ENCODE measurements at regions not wholly inside any gene's neighbourhood (a gene's known extent, or its start where the extent isn't known, plus 50 kb on each side); places are given as distances from the start of the nearest gene placed in this dataset.

- no peak overlapping the region for H3K4me3 ChIP-seq
- 67% methylated on average over 2 of the region's 2 CpGs for WGBS
- H3K9me3 ChIP-seq = no peaks in the 10 kb centered on the region
- DNase-seq (ENCODE audit: low spot score in 2 of 2) = no peak
- no peaks in the 10 kb centered on the region for H3K36me3 ChIP-seq
- H3K27me3 ChIP-seq = peaks cover 33% of the 10 kb centered on the region
- H3K4me1 ChIP-seq = no peaks in the 10 kb centered on the region
- TF ChIP-seq EP300 (IDR thresholded peaks at IDR 0.05) (no peak), POLR2AphosphoS5 (IDR thresholded peaks at IDR 0.05) (no peak), CTCF (IDR thresholded peaks at IDR 0.05) (no peak), POLR2A (IDR thresholded peaks at IDR 0.05) (no peak)
- no peak overlapping the region for H3K27ac ChIP-seq
These were observed 440.2 kb upstream of the CCL2 start for GRCh38 chr17:33814852-33815251.

- Histone ChIP-seq H3K4me1 (no peaks in the 10 kb centered on the region), H3K4me3 (no peak overlapping the region), H3K27ac (no peak overlapping the region), H3K36me3 (no peaks in the 10 kb centered on the region), H3K27me3 (peaks cover 33% of the 10 kb centered on the region), H3K9me3 (no peaks in the 10 kb centered on the region)
- WGBS = 60% methylated on average over 2 of the region's 2 CpGs
- no peak for TF ChIP-seq POLR2AphosphoS5 (IDR thresholded peaks at IDR 0.05)
- DNase-seq (ENCODE audit: low spot score in 2 of 2) = no peak
These were observed 439.0 kb upstream of the CCL2 start for GRCh38 chr17:33816036-33816435.

GRCh38 chr17:33816842-33817617 lies 438.1 kb upstream of the CCL2 start:
- no peak for DNase-seq (ENCODE audit: low spot score in 2 of 2)
- H3K4me3 ChIP-seq = no peak overlapping the region
- peaks cover 41% of the 10 kb centered on the region for H3K27me3 ChIP-seq
- H3K27ac ChIP-seq = no peak overlapping the region
- H3K9me3 ChIP-seq = no peaks in the 10 kb centered on the region
- 64% methylated on average over 5 of the region's 9 CpGs for WGBS
- no peaks in the 10 kb centered on the region for H3K36me3 ChIP-seq
- no peak for TF ChIP-seq POLR2A (IDR thresholded peaks at IDR 0.05)
- no peak for TF ChIP-seq POLR2AphosphoS5 (IDR thresholded peaks at IDR 0.05)
- TF ChIP-seq EP300 (IDR thresholded peaks at IDR 0.05) = no peak
- no peak for TF ChIP-seq CTCF (IDR thresholded peaks at IDR 0.05)
- H3K4me1 ChIP-seq = no peaks in the 10 kb centered on the region

- WGBS = 78% methylated on average over 4 of the region's 4 CpGs
- Histone ChIP-seq H3K27me3 (peaks cover 47% of the 10 kb centered on the region), H3K9me3 (no peaks in the 10 kb centered on the region), H3K4me3 (no peak overlapping the region), H3K27ac (no peak overlapping the region), H3K4me1 (no peaks in the 10 kb centered on the region), H3K36me3 (no peaks in the 10 kb centered on the region)
- no peak for DNase-seq (ENCODE audit: low spot score in 2 of 2)
- TF ChIP-seq CTCF (IDR thresholded peaks at IDR 0.05) (no peak), POLR2A (IDR thresholded peaks at IDR 0.05) (no peak), POLR2AphosphoS5 (IDR thresholded peaks at IDR 0.05) (no peak), EP300 (IDR thresholded peaks at IDR 0.05) (no peak)
These were observed 435.5 kb upstream of the CCL2 start for GRCh38 chr17:33819539-33819938.

GRCh38 chr17:33832262-33832661 lies 422.8 kb upstream of the CCL2 start:
- H3K4me3 ChIP-seq = no peak overlapping the region

GRCh38 chr17:33837281-33837680 lies 417.8 kb upstream of the CCL2 start:
- DNase-seq (ENCODE audit: low spot score in 2 of 2) = no peak
- Histone ChIP-seq H3K27me3 (peaks cover 30% of the 10 kb centered on the region), H3K27ac (no peak overlapping the region), H3K9me3 (no peaks in the 10 kb centered on the region), H3K36me3 (no peaks in the 10 kb centered on the region), H3K4me3 (no peak overlapping the region), H3K4me1 (no peaks in the 10 kb centered on the region)
- no peak for TF ChIP-seq EP300 (IDR thresholded peaks at IDR 0.05)
- no peak for TF ChIP-seq CTCF (IDR thresholded peaks at IDR 0.05)
- no peak for TF ChIP-seq POLR2A (IDR thresholded peaks at IDR 0.05)
- no peak for TF ChIP-seq POLR2AphosphoS5 (IDR thresholded peaks at IDR 0.05)

More at GRCh38 chr17:33832262-33832661, 422.8 kb upstream of the CCL2 start:
- DNase-seq (ENCODE audit: low spot score in 2 of 2) = no peak
- no peaks in the 10 kb centered on the region for H3K9me3 ChIP-seq
- H3K4me1 ChIP-seq = no peaks in the 10 kb centered on the region
- H3K27ac ChIP-seq = no peak overlapping the region
- 42% methylated on average over 2 of the region's 2 CpGs for WGBS
- no peaks in the 10 kb centered on the region for H3K36me3 ChIP-seq
- TF ChIP-seq EP300 (IDR thresholded peaks at IDR 0.05) = no peak
- H3K27me3 ChIP-seq = no peaks in the 10 kb centered on the region
